ENCODE measurements at regions not wholly inside any gene's neighbourhood (a gene's known extent, or its start where the extent isn't known, plus 50 kb on each side); places are given as distances from the start of the nearest gene placed in this dataset.

DNA sequence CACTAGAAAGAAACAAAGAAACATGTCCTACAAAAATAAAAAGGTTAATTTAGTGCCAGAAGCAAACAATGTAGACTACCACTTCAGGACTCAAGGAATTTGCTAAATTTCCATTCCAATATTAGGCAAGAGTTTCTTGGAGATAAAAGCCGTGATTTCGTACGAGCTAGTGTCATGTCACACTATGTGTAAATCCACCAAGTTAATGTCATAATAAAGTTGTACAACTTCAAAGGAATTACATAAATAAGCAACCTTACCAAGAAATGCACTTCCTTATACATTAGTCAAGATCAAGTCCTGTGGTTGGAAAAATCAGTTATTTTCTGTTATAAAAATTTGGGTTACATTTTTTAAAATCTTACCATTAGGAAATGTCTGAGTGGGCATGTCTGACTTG, 1222.8 kb downstream of the GALC start:
- TF ChIP-seq, protein P1, sequence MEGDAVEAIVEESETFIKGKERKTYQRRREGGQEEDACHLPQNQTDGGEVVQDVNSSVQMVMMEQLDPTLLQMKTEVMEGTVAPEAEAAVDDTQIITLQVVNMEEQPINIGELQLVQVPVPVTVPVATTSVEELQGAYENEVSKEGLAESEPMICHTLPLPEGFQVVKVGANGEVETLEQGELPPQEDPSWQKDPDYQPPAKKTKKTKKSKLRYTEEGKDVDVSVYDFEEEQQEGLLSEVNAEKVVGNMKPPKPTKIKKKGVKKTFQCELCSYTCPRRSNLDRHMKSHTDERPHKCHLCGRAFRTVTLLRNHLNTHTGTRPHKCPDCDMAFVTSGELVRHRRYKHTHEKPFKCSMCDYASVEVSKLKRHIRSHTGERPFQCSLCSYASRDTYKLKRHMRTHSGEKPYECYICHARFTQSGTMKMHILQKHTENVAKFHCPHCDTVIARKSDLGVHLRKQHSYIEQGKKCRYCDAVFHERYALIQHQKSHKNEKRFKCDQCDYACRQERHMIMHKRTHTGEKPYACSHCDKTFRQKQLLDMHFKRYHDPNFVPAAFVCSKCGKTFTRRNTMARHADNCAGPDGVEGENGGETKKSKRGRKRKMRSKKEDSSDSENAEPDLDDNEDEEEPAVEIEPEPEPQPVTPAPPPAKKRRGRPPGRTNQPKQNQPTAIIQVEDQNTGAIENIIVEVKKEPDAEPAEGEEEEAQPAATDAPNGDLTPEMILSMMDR (conservative IDR thresholded peaks at IDR 0.05): no peak
- no peak for TF ChIP-seq EZH2 (IDR thresholded peaks at IDR 0.05; ENCODE audit: low read depth)

Measured in PC-9 (cell line).